NCI-H1092 treated with DMSO at 0.1 percent for 48 hours (cell line): ENCODE measurements at regions not wholly inside any gene's neighbourhood (a gene's known extent, or its start where the extent isn't known, plus 50 kb on each side); places are given as distances from the start of the nearest gene placed in this dataset.
"Not testable (repeated sequence)": the region's sequence is repeated elsewhere in the genome, so short reads cannot be mapped to it uniquely, and the experiment has no call there.

Source experiments
- DNase-seq: peaks from one replicate; lab custom pipeline; 2025; lab: John Stamatoyannopoulos, UW

- no peak for DNase-seq
These were observed 1650.5 kb upstream of the LRRTM3 start for GRCh38 chr10:65275296-65275695.

- DNase-seq = no peak
These were observed 1641.3 kb upstream of the LRRTM3 start for GRCh38 chr10:65284495-65285041.

GRCh38 chr10:65285726-65286125, 1640.1 kb upstream of the LRRTM3 start:
- not testable (repeated sequence) for DNase-seq

- no peak for DNase-seq
These were observed 1634.5 kb upstream of the LRRTM3 start for GRCh38 chr10:65291286-65291685.

GRCh38 chr10:65292551-65292950, 1633.3 kb upstream of the LRRTM3 start:
- no peak for DNase-seq

GRCh38 chr10:65294329-65294728, 1631.5 kb upstream of the LRRTM3 start:
- no peak for DNase-seq

- no peak for DNase-seq
These were observed 1624.7 kb upstream of the LRRTM3 start for GRCh38 chr10:65301181-65301580.

- no peak for DNase-seq
These were observed 1619.6 kb upstream of the LRRTM3 start for GRCh38 chr10:65306201-65306600.

- DNase-seq = no peak
These were observed 1613.0 kb upstream of the LRRTM3 start for GRCh38 chr10:65312876-65313275.

GRCh38 chr10:65313406-65313805, 1612.4 kb upstream of the LRRTM3 start:
- no peak for DNase-seq

GRCh38 chr10:65314253-65314652, 1611.6 kb upstream of the LRRTM3 start:
- no peak for DNase-seq

- no peak for DNase-seq
These were observed 1606.3 kb upstream of the LRRTM3 start for GRCh38 chr10:65319493-65319892.

GRCh38 chr10:65320236-65321026, 1605.4 kb upstream of the LRRTM3 start:
- DNase-seq = no peak

- no peak for DNase-seq
These were observed 1602.0 kb upstream of the LRRTM3 start for GRCh38 chr10:65323802-65324201.

GRCh38 chr10:65325913-65326312, 1599.9 kb upstream of the LRRTM3 start:
- no peak for DNase-seq

- DNase-seq = no peak
These were observed 1597.3 kb upstream of the LRRTM3 start for GRCh38 chr10:65328486-65328885.

GRCh38 chr10:65335311-65335710, 1590.5 kb upstream of the LRRTM3 start:
- no peak for DNase-seq

- DNase-seq = no peak
These were observed 1585.5 kb upstream of the LRRTM3 start for GRCh38 chr10:65340340-65340739.

- no peak for DNase-seq
These were observed 1584.4 kb upstream of the LRRTM3 start for GRCh38 chr10:65341323-65341925.

- no peak for DNase-seq
These were observed 1583.6 kb upstream of the LRRTM3 start for GRCh38 chr10:65342245-65342644.

GRCh38 chr10:65346466-65346865, 1579.4 kb upstream of the LRRTM3 start:
- no peak for DNase-seq

GRCh38 chr10:65348637-65349036, 1577.2 kb upstream of the LRRTM3 start:
- DNase-seq = no peak

- no peak for DNase-seq
These were observed 1575.2 kb upstream of the LRRTM3 start for GRCh38 chr10:65350611-65351010.
